NCI-H1105 (cell line): ENCODE measurements at regions not wholly inside any gene's neighbourhood (a gene's known extent, or its start where the extent isn't known, plus 50 kb on each side); places are given as distances from the start of the nearest gene placed in this dataset.
"Not testable (repeated sequence)": the region's sequence is repeated elsewhere in the genome, so short reads cannot be mapped to it uniquely, and the experiment has no call there.

ENCODE experiments used
- DNase-seq: peaks from one replicate; lab custom pipeline; 2025; lab: John Stamatoyannopoulos, UW

DNA sequence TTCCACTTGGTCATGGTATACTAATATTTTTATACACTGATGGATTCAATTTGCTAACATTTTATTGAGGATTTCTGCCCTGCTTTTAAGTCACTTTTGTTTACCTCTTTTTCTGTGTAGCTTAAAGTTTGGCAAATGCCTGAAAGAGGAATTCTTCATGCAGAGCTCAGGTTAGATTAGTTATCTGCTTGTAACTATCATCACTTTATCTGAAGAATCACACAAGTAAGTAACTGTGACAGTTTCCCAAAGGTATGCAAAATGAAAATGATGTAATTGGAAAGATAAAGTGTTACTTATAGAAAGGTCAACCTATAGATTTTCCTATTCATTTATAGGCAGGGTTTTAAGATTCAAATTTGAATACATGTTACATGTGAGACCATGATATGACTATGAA, 188.8 kb upstream of the ACTBL2 start:
- no peak for DNase-seq

DNA sequence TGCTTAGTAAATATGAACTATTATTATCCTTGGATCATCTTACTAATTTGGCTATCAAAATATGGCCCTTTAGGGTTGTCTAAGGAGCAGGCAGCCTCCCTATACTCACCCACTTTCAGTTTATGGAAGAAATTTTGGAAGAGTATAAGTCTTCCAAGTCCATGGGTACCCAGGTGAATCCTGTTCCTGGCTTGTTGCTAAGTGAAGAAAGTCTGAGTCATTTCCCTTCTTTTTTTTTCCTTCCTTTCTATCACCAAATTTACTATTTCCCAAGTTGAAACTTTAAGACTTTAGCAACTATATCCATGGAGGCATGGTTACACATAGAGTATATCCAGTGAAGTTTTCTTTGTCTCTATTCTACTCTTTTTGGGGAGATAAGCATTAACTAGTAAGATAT, 184.0 kb upstream of the ACTBL2 start:
- no peak for DNase-seq

DNA sequence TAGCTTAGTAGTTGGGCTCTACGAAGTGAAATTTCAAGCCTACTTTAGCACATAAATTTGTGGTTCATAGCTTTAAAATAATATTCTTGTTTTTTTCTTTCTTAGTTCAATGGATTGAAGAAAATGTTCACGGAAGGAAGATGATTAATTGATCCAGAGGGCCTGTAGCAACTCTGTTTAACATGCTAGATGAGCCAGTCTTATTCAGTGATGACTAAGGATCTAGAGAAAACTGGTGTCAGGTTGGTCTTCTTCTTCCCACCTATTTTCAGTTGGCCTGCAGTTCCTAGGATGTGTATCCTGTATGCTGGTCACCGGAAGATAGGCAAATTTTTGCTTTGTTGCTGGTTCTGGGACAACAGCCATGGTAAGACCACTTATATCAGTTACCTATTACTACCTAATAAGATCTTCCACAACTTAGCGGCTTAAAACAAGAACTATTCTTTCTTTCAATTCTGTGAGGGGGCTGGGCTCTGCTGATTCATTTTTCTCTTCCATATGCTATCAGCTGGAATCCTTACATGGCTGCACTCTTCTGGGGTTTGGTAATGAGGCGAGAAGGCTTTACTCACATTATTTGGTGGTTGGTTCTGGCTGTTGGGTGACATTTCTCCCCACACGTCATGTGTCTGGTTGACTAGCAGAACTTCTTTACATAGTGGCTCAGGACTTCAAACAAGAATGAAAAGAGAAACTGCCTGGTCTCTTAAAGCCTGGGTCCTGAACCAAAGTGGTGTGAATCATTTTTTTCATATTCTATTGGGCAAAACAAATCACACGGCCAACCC, 182.7 kb upstream of the ACTBL2 start:
- DNase-seq, result no peak

DNA sequence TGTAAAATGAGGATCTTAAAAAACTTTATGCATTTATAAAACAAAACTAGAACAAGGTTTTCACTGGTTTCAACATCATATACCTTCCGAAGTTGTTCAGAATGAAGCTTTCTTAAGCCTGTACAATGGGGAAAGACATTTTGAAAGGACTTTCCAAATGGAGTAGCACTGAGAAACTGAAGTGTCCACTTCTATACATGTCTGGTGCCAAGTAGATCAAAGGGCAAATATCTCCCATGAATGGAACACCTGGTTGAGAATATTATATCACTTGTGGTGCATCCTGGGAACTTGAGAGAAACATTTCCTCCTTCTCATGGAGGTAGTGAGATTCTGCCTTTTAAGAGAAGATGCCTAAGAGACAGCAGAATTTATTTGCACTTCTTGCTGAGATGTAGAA, 182.1 kb upstream of the ACTBL2 start:
- DNase-seq, result no peak

DNA sequence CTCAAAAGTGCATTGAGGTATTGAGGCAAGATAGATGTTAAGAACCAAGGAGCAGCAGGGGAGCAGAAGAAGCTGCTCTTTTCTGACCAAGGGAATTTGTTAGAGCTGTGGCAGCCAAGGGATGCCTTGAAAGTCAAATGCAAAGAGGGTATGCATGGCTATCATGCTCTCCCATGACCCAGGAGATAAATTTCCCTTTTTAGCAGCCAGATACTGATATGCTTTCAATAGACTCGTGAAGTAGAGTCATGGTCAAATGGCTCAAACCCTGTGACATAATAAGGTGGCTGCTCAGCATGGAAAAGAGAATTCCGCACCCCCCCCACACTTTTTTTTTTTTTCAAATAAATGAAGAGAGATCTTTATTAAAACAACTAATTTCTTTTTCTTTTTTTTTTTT, 180.9 kb upstream of the ACTBL2 start:
- no peak for DNase-seq

DNA sequence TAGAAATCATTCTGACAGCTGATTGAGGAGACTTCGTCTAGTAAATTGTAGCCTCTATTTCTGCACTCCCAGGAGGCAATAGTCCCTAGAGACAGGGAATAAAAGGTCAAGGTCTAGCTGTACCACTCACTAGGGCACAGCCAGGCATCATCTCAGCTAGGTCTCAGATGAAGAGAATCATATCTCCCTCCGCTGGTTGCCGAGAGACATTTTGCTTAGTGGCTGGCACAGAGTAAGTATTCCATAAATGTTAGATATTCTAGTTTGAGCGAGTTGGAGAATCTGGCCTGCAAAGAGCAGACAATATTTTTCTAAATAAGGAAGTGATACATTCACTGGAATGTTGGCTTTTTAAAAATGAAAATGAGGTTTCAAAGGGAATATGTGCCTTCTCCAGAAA, 180.4 kb upstream of the ACTBL2 start:
- no peak for DNase-seq

DNA sequence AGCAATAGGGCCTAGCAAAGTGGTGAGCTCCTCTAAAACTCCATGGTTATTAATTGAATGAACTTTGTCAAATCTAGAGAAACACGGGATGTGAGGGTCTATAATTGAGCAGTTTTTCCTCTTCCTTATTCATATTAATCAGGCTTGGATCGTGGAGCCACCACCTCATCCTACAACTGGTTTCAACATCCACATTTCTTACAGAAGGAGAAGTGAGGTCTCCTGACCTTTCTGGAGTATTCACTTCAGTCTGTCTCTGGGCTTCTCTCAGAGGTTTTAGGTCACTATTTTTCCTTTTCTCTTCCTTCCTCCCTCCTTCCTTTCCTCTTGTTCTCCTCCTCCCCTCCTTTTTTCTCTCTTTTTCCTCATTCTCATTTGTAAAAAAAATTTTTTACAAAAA, 177.3 kb upstream of the ACTBL2 start:
- no peak for DNase-seq

DNA sequence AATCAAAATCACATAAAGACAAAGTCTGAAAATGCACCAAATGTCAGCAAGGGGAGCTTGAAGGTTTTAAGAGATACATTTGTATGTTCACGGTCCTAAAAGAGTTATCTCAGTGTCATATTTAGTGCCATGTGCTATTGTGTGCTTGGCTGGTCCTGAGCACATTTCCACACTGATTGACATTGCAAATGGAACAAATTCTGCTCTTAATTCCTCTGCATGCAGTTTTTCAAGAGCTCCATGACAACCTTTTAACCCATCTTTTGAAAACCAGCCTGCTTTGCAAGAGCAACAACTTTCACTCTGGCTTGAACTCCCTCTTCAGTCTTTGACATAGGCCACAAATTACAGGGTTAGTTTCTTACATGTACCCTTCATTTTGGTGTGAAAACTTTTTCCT, 175.4 kb upstream of the ACTBL2 start:
- no peak for DNase-seq

DNA sequence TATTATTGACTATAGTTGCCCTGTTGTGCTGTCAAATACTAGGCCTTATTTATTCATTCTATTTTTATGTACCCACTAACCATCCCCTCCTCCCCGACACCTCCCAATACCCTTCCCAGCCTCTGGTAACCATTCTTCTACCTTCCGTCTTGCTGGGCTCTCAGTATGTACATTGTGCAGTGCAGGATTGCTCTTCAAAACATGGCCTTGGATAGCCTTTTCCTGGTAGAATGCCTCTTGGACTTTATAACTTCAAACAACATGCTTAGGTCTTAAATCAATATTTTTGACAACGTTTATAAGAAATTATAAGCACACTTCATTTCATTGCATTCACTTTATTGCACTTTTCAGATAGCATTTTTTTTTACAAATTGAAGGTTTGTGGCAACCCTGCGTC, 172.6 kb upstream of the ACTBL2 start:
- no peak for DNase-seq

DNA sequence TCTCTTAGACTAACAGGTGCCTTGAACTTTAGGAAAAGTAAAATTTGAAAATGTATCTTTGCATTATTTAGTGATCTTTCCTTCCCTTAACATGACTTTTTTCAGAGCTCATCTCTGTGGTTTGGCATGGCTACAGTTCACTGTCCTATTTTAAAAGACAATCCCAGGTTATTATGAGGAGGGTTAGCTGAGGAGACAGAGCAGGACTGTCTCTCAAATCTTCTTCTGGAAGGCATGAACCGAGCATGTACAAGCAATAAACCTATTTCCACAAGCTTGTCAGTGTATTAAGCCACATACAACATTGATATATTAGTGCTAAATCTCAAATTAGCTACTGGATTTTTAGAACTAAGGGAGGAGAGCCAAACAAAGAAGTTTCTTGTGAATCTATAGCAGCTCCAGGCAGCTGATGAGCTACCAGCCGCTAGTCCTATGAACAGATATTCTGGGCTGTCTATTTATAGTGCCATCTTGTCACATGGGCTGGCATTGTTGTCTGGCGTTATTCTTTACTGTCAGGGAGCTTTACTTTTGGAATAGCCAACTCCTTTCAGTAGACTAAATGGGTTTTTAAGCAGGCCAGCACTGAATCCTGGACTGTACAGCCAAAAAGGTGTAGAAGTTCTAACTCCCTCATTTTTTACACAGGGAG, 171.2 kb upstream of the ACTBL2 start:
- DNase-seq, result no peak

DNA sequence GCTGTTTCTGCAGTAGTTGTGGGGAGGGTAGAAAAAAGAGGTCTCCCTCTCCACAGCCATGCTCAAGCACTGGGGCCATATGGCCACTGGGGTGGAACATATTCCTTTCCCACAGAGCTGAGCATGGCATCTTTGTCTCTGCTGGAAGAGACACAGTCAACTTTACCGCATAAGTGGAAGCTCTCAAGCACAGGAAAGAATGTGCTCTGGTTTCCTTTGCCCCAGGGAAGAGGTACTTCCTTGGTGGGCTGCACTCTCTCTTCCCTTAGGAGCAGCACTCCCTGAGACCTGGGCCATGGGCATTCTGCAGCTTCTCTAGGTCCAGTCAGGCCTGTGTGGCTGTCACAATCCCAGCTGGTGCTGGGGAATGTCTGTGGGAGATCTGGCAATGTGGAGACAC, 168.5 kb upstream of the ACTBL2 start:
- DNase-seq, result no peak

DNA sequence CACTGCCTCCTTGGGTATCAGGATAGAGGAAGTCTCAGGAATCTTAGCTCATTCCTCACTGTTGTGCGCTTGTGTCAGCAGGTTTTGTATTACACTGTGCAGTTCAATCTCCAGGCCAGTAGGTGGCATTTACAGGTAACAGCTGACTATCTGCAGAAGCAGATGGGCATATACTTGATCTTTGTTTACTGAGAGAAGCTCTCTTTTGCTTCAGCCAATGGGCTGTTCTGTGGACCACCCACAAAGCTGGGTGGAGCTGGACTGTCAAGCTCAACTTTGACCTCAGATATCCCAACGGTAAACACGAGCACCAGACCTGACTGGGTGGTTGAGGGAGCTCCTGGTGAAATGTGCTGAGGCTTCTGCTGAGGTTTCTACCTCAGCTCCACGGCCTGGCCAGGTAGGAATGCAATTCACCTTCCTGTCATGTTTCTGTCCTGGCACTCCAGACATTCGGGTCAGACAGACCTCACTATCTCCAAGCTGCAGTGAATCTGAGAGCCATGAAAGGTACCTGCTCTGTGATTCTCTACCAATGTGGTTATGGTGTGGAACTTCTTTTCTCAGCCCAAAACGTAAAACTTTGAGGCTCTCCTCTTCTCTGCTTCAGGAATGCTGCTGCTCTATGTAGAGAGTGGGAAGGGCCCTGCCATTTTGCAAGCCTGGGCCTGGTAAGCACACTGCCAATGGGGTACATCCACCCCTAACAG, 167.9 kb upstream of the ACTBL2 start:
- DNase-seq, result no peak

DNA sequence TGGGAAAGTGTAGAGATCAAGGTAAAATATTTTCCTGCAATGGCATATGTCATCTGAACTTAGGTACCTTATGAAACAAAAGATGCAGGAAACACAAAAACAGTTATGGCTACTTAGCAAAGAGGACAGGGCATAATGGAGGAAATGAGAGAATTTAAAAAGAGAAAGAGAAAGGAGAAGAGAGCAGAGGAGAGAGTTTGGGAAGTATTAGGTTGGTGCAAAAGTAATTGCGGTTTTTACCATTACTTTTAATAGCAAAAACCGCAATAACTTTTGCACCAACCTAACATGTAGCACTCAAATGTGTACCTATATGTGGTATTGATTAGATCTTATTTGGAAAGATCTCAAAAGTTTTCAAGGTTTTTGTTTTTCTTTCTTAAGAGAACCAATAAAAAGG, 160.1 kb upstream of the ACTBL2 start:
- DNase-seq, result no peak

DNA sequence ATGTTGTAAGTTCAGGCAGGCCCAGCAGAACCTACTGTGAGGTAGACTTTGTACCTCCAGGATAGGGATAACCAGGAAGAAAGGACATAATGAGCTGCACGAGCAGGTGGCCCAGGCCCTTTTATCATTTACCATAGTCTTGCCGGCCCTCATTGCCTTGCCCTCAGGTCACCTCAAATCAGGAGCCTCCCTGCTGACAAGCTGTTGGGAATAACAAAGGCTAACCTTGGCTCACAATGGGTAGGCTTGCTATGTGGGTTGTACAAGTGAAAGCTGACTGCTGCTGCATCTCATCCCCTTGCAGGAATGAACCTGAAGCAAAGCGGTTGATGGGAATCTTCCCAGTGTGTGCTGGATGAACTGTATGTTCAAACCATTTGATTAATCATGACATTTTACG, 159.5 kb upstream of the ACTBL2 start:
- no peak for DNase-seq

DNA sequence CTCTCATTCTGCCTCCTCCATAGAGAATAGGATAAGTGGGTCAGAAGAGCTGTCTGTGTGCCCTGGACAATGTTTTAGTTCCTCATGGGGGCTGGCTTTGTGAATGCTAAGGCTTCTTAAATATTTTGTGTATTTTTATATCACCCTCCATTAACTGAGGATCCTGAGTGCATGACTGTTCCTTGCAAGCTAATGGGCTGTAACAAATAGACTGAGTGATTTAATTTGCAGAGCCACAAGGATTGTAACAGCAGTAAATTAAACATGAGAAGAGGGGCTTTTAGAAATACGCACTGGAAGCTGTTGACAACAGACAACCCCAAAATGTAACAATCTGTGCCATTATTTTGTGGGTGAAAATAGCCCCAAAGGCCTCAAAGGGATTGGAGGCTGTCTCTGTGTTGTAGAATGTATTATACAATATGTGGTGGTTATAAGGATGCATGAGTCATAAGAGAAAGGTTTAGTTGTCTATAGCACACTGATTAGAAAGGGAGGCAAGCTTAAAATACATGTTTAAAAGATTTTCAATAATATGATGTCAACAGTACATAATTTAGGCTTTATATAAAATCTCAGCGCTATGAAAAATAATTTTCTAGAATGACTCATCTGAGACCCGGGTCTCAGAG, 152.7 kb upstream of the ACTBL2 start:
- no peak for DNase-seq

DNA sequence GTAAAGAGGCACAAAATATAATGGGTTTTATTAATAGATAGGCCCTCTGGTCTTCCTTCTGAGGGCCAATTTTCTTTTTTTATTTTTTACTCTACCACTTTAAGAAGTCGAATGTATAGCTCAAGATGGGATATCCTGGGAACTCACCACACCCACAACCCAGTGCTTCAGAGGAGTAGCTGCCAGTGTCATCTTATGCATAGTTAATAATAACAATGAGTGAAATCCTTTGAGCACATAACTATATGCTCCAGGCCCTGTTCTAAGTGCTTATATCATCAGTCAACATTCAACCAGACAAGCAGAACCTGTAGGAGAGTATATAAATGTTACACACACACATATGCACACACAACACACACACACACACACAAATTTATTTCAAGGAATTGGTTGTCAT, 150.3 kb upstream of the ACTBL2 start:
- DNase-seq, result no peak

DNA sequence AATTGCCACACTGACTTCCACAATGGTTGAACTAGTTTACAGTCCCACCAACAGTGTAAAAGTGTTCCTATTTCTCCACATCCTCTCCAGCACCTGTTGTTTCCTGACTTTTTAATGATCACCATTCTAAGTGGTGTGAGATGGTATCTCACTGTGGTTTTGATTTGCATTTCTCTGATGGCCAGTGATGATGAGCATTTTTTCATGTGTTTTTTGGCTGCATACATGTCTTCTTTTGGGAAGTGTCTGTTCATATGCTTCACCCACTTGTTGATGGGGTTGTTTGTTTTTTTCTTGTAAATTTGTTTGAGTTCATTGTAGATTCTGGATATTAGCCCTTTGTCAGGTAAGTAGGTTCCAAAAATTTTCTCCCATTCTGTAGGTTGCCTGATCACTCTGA, 148.5 kb upstream of the ACTBL2 start:
- not testable (repeated sequence) for DNase-seq

DNA sequence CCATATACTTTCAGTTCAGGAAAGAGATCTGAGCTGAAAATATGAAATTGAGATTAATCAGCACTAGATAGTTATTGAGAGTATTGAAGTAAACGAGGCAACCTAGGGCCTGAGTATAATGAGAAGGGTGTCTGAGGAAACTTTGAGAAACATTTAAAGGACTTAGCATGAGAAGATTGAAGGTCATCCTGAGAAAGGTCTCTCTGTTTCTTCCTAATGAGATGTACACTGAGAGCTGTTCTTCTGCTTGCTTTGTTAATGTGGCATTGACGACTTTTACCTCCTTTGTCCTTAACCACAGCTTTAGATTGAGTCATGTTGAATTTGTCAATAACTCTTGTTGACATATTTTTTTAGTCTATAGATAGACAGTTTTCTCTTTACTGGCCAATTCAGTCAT, 145.1 kb upstream of the ACTBL2 start:
- no peak for DNase-seq

DNA sequence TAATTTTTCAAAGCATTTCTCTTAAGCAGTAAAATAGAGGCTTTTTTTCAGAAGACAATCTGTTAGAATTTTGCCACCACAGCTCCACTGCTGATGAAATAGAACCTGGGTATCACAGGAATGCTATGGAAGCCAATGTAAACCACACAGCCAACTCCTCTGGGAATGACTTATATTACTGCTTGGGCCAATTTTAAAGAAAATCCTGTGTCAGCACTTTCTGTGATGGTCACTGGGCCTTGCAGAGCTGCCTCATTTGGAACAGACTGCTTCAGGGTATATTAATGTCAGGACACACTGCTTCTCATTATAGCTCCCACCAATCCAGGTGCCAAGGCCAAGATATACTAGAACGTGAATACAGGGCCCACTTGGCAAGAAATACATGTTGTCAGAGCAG, 144.1 kb upstream of the ACTBL2 start:
- DNase-seq, result no peak

DNA sequence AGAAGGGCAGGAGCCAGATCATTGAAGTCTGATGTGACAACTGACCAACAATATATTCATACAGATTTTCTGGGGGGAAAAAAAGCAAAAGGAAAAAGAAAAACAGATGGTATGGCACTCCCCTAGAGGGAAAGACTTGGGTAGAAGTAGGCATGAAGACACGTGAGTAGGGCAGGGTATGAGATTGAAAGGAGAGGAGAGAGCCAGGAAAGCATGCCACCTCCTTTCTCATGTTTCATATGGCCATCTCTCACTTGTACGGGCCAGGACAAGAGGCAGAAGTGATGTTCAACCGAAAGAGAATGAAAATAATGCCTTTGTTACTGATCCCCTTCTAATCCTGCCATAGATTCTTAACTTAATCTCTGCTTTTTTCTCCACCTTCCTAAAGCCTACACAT, 139.0 kb upstream of the ACTBL2 start:
- DNase-seq, result no peak

DNA sequence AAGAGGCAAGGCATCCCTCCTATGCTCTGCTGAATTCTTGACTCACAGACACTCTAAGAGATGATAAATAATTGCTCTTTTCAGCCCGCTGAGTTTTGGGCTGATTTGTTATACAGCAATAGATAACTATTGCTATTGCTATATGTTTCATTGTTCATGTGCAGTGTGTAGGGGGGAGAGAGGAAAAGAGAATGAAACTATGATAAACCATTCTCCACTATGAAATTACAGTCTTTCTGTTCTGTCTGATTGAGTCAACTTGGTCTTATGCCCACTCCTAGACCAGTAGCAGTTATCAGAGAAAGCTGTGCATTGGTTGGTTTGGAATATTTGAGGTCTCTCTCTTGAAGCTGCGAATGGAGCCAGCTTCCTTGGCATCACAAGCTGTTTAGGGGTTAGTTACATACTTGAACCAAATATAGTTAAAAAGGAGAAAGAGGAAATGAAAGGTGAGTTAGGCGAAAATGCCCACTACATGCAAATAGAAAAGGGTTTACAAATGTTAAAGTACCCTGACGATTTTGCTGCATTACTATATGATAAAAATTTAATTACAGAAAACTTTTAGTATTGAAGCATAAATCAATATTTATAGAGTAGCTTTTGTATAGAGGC, 136.3 kb upstream of the ACTBL2 start:
- no peak for DNase-seq

DNA sequence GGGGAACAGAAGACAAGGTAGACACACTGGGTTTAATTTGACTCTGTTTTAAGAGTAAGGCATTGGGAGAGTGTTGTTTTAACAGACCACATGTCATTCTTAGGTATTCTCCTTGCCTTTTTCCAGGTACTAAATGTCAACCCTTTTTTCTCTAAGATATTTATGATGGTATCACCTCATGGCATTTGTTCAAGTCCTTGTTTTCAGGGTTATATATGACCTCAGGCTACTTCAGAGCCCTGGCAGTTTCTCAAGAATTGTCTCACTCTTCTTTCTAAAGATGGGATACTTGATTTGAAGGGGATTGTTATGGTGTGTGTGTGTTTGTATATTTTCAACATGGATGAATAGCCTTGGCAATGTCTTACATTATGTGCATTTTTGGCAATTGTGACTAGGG, 131.1 kb upstream of the ACTBL2 start:
- DNase-seq, result no peak
